ENCODE measurements at regions not wholly inside any gene's neighbourhood (a gene's known extent, or its start where the extent isn't known, plus 50 kb on each side); places are given as distances from the start of the nearest gene placed in this dataset.

GRCh38 chr5:125140220-125140619 lies 393.8 kb upstream of the ZNF608 start:
- TF ChIP-seq GATA2 (IDR thresholded peaks at IDR 0.05; ENCODE audit: low read depth, low read length) = no peak
- TF ChIP-seq GATA3 (IDR thresholded peaks at IDR 0.05; ENCODE audit: low read depth, low read length) = no peak

Measured in SH-SY5Y (cell line).